KMS-11 (cell line): ENCODE measurements at regions not wholly inside any gene's neighbourhood (a gene's known extent, or its start where the extent isn't known, plus 50 kb on each side); places are given as distances from the start of the nearest gene placed in this dataset.
"Not testable (repeated sequence)": the region's sequence is repeated elsewhere in the genome, so short reads cannot be mapped to it uniquely, and the experiment has no call there.

Experiments
- H2AFZ ChIP-seq: fragments of 200-600 bp; sonication (generic); 2 replicates; pipeline ENCODE4 v1.6.1; 2016; ENCODE audit warnings: antibody characterized with exemption, mixed run types, low read depth
- H3K27ac ChIP-seq: fragments of 200-600 bp; sonication (generic); 2 replicates; pipeline ENCODE4 v1.6.1; 2016; ENCODE audit warnings: mild to moderate bottlenecking, mixed run types
- H3K27me3 ChIP-seq: fragments of 200-600 bp; sonication (generic); 2 replicates; pipeline ENCODE4 v1.6.1; 2017; ENCODE audit warnings: mild to moderate bottlenecking, low read depth, mixed run types, moderate library complexity; ENCODE audit not compliant: insufficient read depth
- H3K36me3 ChIP-seq: fragments of 200-600 bp; sonication (generic); 2 replicates; pipeline ENCODE4 v1.6.1; 2017; ENCODE audit warnings: mild to moderate bottlenecking, mixed run types; ENCODE audit not compliant: insufficient read depth
- H3K4me1 ChIP-seq: fragments of 200-600 bp; sonication (generic); 2 replicates; pipeline ENCODE4 v1.6.1; 2016; ENCODE audit warnings: mild to moderate bottlenecking, low read depth, mixed run types; ENCODE audit not compliant: poor library complexity, severe bottlenecking
- H3K4me2 ChIP-seq: fragments of 200-600 bp; sonication (generic); 2 replicates; pipeline ENCODE4 v1.7.0; 2016; ENCODE audit warnings: mild to moderate bottlenecking, mixed run types
- H3K4me3 ChIP-seq: fragments of 200-600 bp; sonication (generic); IDR thresholded peaks from 2 replicates; pipeline ENCODE4 v1.6.1; 2017; ENCODE audit warnings: low read depth, low read length, mixed read lengths; ENCODE audit not compliant: insufficient read depth
- H3K79me2 ChIP-seq: fragments of 200-600 bp; sonication (generic); 2 replicates; pipeline ENCODE4 v1.6.1; 2016; ENCODE audit warnings: low read depth, mixed run types; ENCODE audit not compliant: insufficient read depth
- H3K9ac ChIP-seq: fragments of 200-600 bp; sonication (generic); 2 replicates; pipeline ENCODE4 v1.6.1; 2016; ENCODE audit warnings: mild to moderate bottlenecking, mixed run types
- H4K20me1 ChIP-seq: fragments of 200-600 bp; sonication (generic); 2 replicates; pipeline ENCODE4 v1.6.1; 2016; ENCODE audit warnings: mild to moderate bottlenecking, mixed run types; ENCODE audit not compliant: insufficient read depth
- CTCF ChIP-seq: fragments of 200-600 bp; sonication (generic); conservative IDR thresholded peaks from 2 replicates; pipeline ENCODE4 v1.6.1; 2017; ENCODE audit warnings: low read depth, mild to moderate bottlenecking, antibody characterized with exemption, low read length, moderate library complexity, mixed read lengths

DNA sequence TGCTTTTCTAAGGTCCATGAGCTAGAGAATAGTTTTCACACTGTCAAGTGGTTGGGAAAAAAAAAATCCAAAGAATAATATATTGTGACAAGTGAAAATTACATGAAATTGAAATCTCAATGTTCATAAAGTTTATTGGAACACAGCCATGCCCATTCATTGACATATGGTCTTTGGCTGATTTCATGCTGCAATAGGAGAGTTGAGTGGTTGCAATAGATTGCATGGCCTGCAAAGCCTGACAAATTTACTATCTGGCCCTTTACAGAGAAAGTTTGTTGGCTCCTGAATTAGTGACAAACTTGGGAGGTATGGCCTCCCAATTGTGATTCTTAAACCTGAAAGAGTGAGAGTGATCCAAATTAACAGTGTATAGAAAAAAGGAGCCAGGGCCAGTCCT is 115.5 kb upstream of the FAM9C start:
- H3K4me2 ChIP-seq = no peak overlapping the region
- H4K20me1 ChIP-seq = no peaks in the 10 kb centered on the region
- H3K27ac ChIP-seq = no peak overlapping the region
- no peaks in the 10 kb centered on the region for H3K79me2 ChIP-seq
- H3K36me3 ChIP-seq = no peaks in the 10 kb centered on the region
- H3K4me1 ChIP-seq = no peaks in the 10 kb centered on the region
- H3K9ac ChIP-seq = no peak overlapping the region
- TF ChIP-seq CTCF = no peak
- H2AFZ ChIP-seq = no peak overlapping the region
- no peaks in the 10 kb centered on the region for H3K27me3 ChIP-seq
- H3K4me3 ChIP-seq = no peak overlapping the region

DNA sequence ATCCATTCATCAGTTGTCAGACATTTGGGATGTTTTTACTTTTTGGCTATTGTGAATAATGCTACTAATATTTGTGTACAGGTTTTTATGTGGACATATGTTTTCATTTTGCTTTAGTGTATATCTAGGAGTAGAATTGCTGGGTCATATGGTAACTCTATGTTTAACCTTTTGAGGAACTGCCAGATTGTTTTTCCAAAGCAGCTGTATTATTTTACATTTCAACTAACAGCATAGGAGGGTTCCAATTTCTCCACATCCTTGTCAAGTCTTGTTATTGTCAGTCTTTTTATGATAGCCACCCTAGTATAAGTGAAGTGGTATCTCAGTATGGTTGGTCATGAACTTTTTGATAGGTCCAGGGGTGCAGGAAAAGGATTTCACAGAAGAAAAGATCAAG is 114.5 kb upstream of the FAM9C start:
- Histone ChIP-seq H3K4me1 (no peaks in the 10 kb centered on the region), H2AFZ (no peak overlapping the region), H3K4me2 (no peak overlapping the region), H3K27ac (no peak overlapping the region), H3K36me3 (no peaks in the 10 kb centered on the region), H3K9ac (no peak overlapping the region), H3K79me2 (no peaks in the 10 kb centered on the region), H4K20me1 (no peaks in the 10 kb centered on the region), H3K27me3 (no peaks in the 10 kb centered on the region), H3K4me3 (no peak overlapping the region)
- no peak for TF ChIP-seq CTCF

DNA sequence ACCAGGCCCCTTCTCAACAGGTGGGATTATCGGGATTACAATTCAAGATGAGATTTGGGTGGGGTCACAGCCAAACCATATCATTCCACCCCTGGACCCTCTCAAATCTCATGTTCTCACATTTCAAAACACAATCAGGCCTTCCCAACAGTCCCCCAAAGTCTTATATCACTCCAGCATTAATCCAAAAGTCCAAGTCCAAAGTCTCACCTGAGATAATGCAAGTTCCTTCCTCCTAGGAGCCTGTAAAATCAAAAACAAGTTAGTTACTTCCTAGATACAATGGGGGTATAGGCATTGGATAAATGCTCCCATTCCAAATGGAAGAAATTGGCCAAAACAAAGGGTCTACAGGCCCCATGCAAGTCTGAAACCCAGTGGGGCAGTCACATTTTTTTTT is 111.1 kb upstream of the FAM9C start:
- H3K9ac ChIP-seq, H3K4me1 ChIP-seq, H3K27me3 ChIP-seq, H3K27ac ChIP-seq, H3K4me2 ChIP-seq, H3K4me3 ChIP-seq, H4K20me1 ChIP-seq, H2AFZ ChIP-seq, H3K79me2 ChIP-seq, H3K36me3 ChIP-seq: not testable (repeated sequence)

DNA sequence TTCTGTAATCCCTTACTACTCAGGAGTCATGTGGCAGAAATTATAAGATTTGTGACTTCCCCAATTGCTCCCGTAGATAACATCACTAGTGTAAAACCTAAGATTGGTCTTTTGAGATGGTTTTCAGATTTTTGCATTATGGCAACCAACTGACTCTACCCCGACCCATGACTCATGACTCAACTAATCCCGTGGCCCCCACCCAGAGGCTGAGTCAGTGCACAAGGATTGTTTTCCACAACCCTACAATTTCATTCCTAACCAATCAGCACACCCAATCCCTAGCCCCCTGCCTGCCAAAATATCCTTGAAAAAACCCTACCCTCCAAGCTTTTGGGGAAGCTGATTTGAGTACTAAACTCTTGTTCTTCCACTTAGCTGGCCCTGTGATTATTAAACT is 109.4 kb upstream of the FAM9C start:
- Histone ChIP-seq H4K20me1 (no peaks in the 10 kb centered on the region), H3K27me3 (no peaks in the 10 kb centered on the region), H2AFZ (no peak overlapping the region), H3K27ac (no peak overlapping the region), H3K36me3 (no peaks in the 10 kb centered on the region), H3K4me2 (no peak overlapping the region), H3K79me2 (no peaks in the 10 kb centered on the region), H3K4me3 (no peak overlapping the region), H3K9ac (no peak overlapping the region), H3K4me1 (no peaks in the 10 kb centered on the region)
- no peak for TF ChIP-seq CTCF

DNA sequence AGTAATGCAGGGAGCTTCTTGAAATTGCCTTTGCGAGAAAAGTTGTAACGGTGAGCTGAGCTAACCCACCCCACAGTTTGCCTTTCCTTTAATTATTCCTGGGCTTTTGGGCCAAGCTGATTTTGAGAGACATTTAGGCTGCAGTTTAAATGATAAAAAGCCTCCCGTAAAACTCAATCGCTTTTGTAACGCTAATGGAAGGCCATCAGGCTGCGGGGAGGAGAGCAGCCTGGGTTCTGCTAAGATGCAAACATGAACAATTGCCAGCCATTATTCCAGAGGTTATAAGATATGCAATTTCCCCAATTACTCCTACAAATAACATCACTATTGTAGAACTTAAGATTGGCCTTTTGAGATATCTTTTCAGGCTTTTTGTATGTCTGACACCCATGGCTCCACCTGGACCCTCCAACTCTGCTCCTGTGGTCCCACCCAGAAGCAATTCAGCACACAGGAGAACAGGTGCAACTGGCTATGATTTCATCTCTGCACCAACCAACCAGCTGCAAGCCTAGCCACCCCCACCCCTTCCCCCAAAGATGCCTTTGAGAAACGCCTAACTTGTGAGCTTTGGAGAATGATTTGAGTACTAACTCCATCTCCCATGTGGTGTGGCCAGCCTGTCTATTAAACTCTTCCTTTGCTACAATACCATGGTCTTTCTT is 108.2 kb upstream of the FAM9C start:
- Histone ChIP-seq H3K79me2 (no peaks in the 10 kb centered on the region), H3K27me3 (no peaks in the 10 kb centered on the region), H3K4me2 (no peak overlapping the region), H2AFZ (no peak overlapping the region), H3K36me3 (no peaks in the 10 kb centered on the region), H3K27ac (no peak overlapping the region), H3K4me1 (no peaks in the 10 kb centered on the region), H4K20me1 (no peaks in the 10 kb centered on the region), H3K4me3 (no peak overlapping the region), H3K9ac (no peak overlapping the region)
- TF ChIP-seq CTCF = no peak
